B cell (primary cell): ENCODE measurements at regions not wholly inside any gene's neighbourhood (a gene's known extent, or its start where the extent isn't known, plus 50 kb on each side); places are given as distances from the start of the nearest gene placed in this dataset.

Experiments
- ATAC-seq: fragments of 200-7000 bp; cut with Tn5 transposase; one replicate; pipeline ENCODE4 v1.10.0; 2021; ENCODE audit warnings: low read depth, mild to moderate bottlenecking, moderate number of reproducible peaks, moderate library complexity
- CTCF ChIA-PET: fragments of 350-600 bp; sonication (Branson Sonifier 250); formaldehyde crosslinking; loops from one replicate; lab custom pipeline; 2021; ENCODE audit warnings: antibody characterized with exemption, inconsistent platforms; lab: Charles Lee
- POLR2A ChIA-PET: fragments of 350-600 bp; sonication (Branson Sonifier 250); formaldehyde crosslinking; loops from one replicate; lab custom pipeline; 2021; ENCODE audit warnings: antibody characterized with exemption; lab: Charles Lee
- DNase-seq: peaks from one replicate; pipeline ENCODE4 v3.0.0; 2013
- H2AFZ ChIP-seq: 2 replicates; pipeline ENCODE4 v1.6.1; 2012; ENCODE audit warnings: mild to moderate bottlenecking, low read depth, low read length; ENCODE audit not compliant: insufficient read depth, poor library complexity, severe bottlenecking
- H3K27ac ChIP-seq, 2 donors: 1 replicate in 1 of 2; 2 replicates in 1 of 2; pipeline ENCODE4 v1.5.1; 2012 to 2013; ENCODE audit warnings: low read length in 2 of 2, mild to moderate bottlenecking in 2 of 2, moderate library complexity in 1 of 2
- H3K27me3 ChIP-seq, 4 experiments: fragments of 200-600 bp in 1 of 4; sonication (generic) in 1 of 4; replicated peaks in 1 of 4; 1 replicate in 2 of 4; 2 replicates in 2 of 4; pipeline versions ENCODE4 v1.6.1 to v1.7.0; 2013 to 2016; ENCODE audit warnings: low read length in 3 of 4, mild to moderate bottlenecking in 2 of 4, mixed read lengths in 1 of 4, moderate library complexity in 1 of 4; ENCODE audit not compliant: insufficient read depth in 4 of 4, control insufficient read depth in 3 of 4; ENCODE audit errors: control extremely low read depth in 1 of 4
- H3K36me3 ChIP-seq, 2 experiments: replicated peaks in 1 of 2; 1 replicate in 1 of 2; 2 replicates in 1 of 2; pipeline versions ENCODE4 v1.6.1 to v1.7.1; 2013; ENCODE audit warnings: low read length in 1 of 2; ENCODE audit not compliant: insufficient read depth in 2 of 2, control insufficient read depth in 1 of 2; ENCODE audit errors: control extremely low read depth in 1 of 2, extremely low read depth in 1 of 2
- H3K4me1 ChIP-seq, 2 donors: fragments of 200-600 bp in 1 of 2; sonication (generic) in 1 of 2; 1 replicate in 1 of 2; 2 replicates in 1 of 2; pipeline versions ENCODE4 v1.5.1 to v1.6.1; 2013 to 2017; ENCODE audit warnings: low read length in 2 of 2; ENCODE audit not compliant: control insufficient read depth in 2 of 2, insufficient read depth in 2 of 2
- H3K4me2 ChIP-seq: replicated peaks from 2 replicates; pipeline ENCODE3; 2012; ENCODE audit warnings: mild to moderate bottlenecking, low read depth, low read length; ENCODE audit not compliant: poor library complexity, severe bottlenecking
- H3K4me3 ChIP-seq, 5 experiments: fragments of 200-600 bp in 1 of 5; sonication (generic) in 1 of 5; 1 replicate in 3 of 5; 2 replicates in 2 of 5; pipeline versions ENCODE4 v1.5.1 to v1.7.0; 2011 to 2016; ENCODE audit warnings: low read length in 4 of 5, mild to moderate bottlenecking in 4 of 5, low read depth in 2 of 5, control low read depth in 1 of 5, moderate library complexity in 1 of 5; ENCODE audit not compliant: insufficient read depth in 1 of 5; ENCODE audit errors: control extremely low read depth in 1 of 5, extremely low read depth in 1 of 5
- H3K79me2 ChIP-seq: fragments of 200-600 bp; sonication (generic); one replicate; pipeline ENCODE4 v1.6.0; 2016; ENCODE audit warnings: low read length; ENCODE audit not compliant: control insufficient read depth, insufficient read depth
- H3K9ac ChIP-seq: fragments of 200-600 bp; sonication (generic); 2 replicates; pipeline ENCODE4 v1.6.1; 2017; ENCODE audit warnings: mild to moderate bottlenecking, low read length, moderate library complexity
- H3K9me3 ChIP-seq, 3 donors: one replicate each; pipeline versions ENCODE4 v1.6.1 to v1.7.1; 2013; ENCODE audit warnings: low read length in 2 of 3; ENCODE audit not compliant: control insufficient read depth in 2 of 3, insufficient read depth in 1 of 3; ENCODE audit errors: control extremely low read depth in 1 of 3
- H4K20me1 ChIP-seq: 2 replicates; pipeline ENCODE4 v1.6.0; 2012; ENCODE audit warnings: mild to moderate bottlenecking, low read length; ENCODE audit not compliant: insufficient read depth, control insufficient read depth, poor library complexity, severe bottlenecking
- H3K27ac Mint-ChIP-seq: one replicate; pipeline ENCODE4 v1.8.0; 2021; ENCODE audit warnings: mixed read lengths
- H3K27me3 Mint-ChIP-seq: one replicate; pipeline ENCODE4 v1.8.0; 2021; ENCODE audit warnings: mixed read lengths
- H3K4me1 Mint-ChIP-seq: one replicate; pipeline ENCODE4 v1.8.0; 2021; ENCODE audit warnings: mixed read lengths
- H3K4me3 Mint-ChIP-seq: one replicate; pipeline ENCODE4 v1.8.0; 2021; ENCODE audit warnings: mixed read lengths
- H3K9me3 Mint-ChIP-seq: one replicate; pipeline ENCODE4 v1.8.0; 2022; ENCODE audit warnings: mixed read lengths; ENCODE audit not compliant: insufficient read depth
- CTCF ChIP-seq: fragments of 200-600 bp; IDR thresholded peaks from one replicate; pipeline ENCODE4 v1.8.0; 2022; ENCODE audit warnings: antibody characterized with exemption, mild to moderate bottlenecking
- EZH2 ChIP-seq: IDR thresholded peaks from 2 replicates; pipeline ENCODE4 v1.6.1; 2012; ENCODE audit warnings: borderline replicate concordance, low read depth, mild to moderate bottlenecking, moderate library complexity, low read length; ENCODE audit not compliant: insufficient read depth, poor library complexity, severe bottlenecking
- WGBS: methylation state at CpG from one replicate; pipeline ENCODE4 v1.1.5; 2013; ENCODE audit warnings: missing lambda C conversion rate; ENCODE audit not compliant: insufficient coverage; 5-methylcytosine and 5-hydroxymethylcytosine counted together
- intact Hi-C: fragments of 100-400 bp; cut with micrococcal nuclease; formaldehyde crosslinking; loops from one replicate; pipeline ENCODE4 v1.10.0; 2022

- Histone ChIP-seq H3K4me3 (no peak overlapping the region), H3K4me1 (no peaks in the 10 kb centered on the region), H2AFZ (no peak overlapping the region), H3K79me2 (no peaks in the 10 kb centered on the region), H4K20me1 (no peaks in the 10 kb centered on the region), H3K9ac (no peak overlapping the region), H3K4me2 (no peak overlapping the region), H3K27me3 (peaks cover 0 to 4% (median 0%) of the 10 kb centered on the region in 4 experiments), H3K36me3 (no peaks in the 10 kb centered on the region), H3K9me3 (no peaks in the 10 kb centered on the region), H3K27ac (no peak overlapping the region)
- Mint-ChIP-seq H3K4me1 (no peaks in the 10 kb centered on the region), H3K4me3 (no peak overlapping the region), H3K27ac (no peak overlapping the region), H3K9me3 (no peaks in the 10 kb centered on the region), H3K27me3 (peaks cover 26% of the 10 kb centered on the region)
- intact Hi-C loops = no loop called here
- no peak for DNase-seq
- ChIA-PET CTCF (no interaction called here), POLR2A (no interaction called here)
- TF ChIP-seq EZH2 (no peak), CTCF (no peak)
- WGBS = 100% methylated on average over 2 of the region's 2 CpGs
- ATAC-seq = no peak
These were observed 471.8 kb downstream of the KDM4C start for GRCh38 chr9:7229571-7229970.

- WGBS = no CpG with 5 or more reads among the region's 4 CpGs
- Histone ChIP-seq H2AFZ (no peak overlapping the region), H3K79me2 (no peaks in the 10 kb centered on the region), H3K27ac (no peak overlapping the region), H3K9me3 (no peaks in the 10 kb centered on the region), H3K4me2 (no peak overlapping the region), H3K27me3 (peaks cover 0 to 5% (median 0%) of the 10 kb centered on the region in 4 experiments), H4K20me1 (no peaks in the 10 kb centered on the region), H3K4me3 (no peak overlapping the region), H3K4me1 (no peaks in the 10 kb centered on the region), H3K36me3 (no peaks in the 10 kb centered on the region), H3K9ac (no peak overlapping the region)
- Mint-ChIP-seq H3K27me3 (peaks cover 26% of the 10 kb centered on the region), H3K4me3 (no peak overlapping the region), H3K9me3 (no peaks in the 10 kb centered on the region), H3K27ac (no peak overlapping the region), H3K4me1 (no peaks in the 10 kb centered on the region)
- no peak for DNase-seq
- intact Hi-C loops = no loop called here
- ATAC-seq = no peak
- TF ChIP-seq CTCF = no peak
- TF ChIP-seq EZH2 = no peak
- POLR2A ChIA-PET = no interaction called here
- CTCF ChIA-PET = no interaction called here
These were observed 471.0 kb downstream of the KDM4C start for GRCh38 chr9:7228726-7229125.
